B cell (primary cell): ENCODE measurements at regions not wholly inside any gene's neighbourhood (a gene's known extent, or its start where the extent isn't known, plus 50 kb on each side); places are given as distances from the start of the nearest gene placed in this dataset.

Experiments used
- CTCF ChIP-seq: fragments of 200-600 bp; IDR thresholded peaks from one replicate; pipeline ENCODE4 v1.8.0; 2022; ENCODE audit warnings: antibody characterized with exemption, mild to moderate bottlenecking
- EZH2 ChIP-seq: IDR thresholded peaks from 2 replicates; pipeline ENCODE4 v1.6.1; 2012; ENCODE audit warnings: borderline replicate concordance, low read depth, mild to moderate bottlenecking, moderate library complexity, low read length; ENCODE audit not compliant: insufficient read depth, poor library complexity, severe bottlenecking

- no peak for TF ChIP-seq CTCF
- no peak for TF ChIP-seq EZH2
These were observed 125.5 kb downstream of the DIPK2A start for GRCh38 chr3:144097163-144097562.
